GM23338 (cell line): ENCODE measurements at regions not wholly inside any gene's neighbourhood (a gene's known extent, or its start where the extent isn't known, plus 50 kb on each side); places are given as distances from the start of the nearest gene placed in this dataset. TPM values are rescaled to one million over a fixed set of nuclear protein-coding genes. Genes with fewer than 3 reads are reported as not detected.

ENCODE experiments used
- small RNA-seq: library from RNA; depleted of rRNA; stranded (forward); fragments of <200 nt; gene quantifications from one replicate; pipeline ENCODE3, GENCODE V24; 2014; ENCODE audit warnings: low replicate concordance

Small RNA genes lying in the stretch of these regions (small RNA-seq; reads per million reads assigned to genes)
- gene HIGD1AP4 (not detected), gene RN7SL807P (not detected)
